ENCODE measurements at regions not wholly inside any gene's neighbourhood (a gene's known extent, or its start where the extent isn't known, plus 50 kb on each side); places are given as distances from the start of the nearest gene placed in this dataset.

GRCh38 chr18:28690100-28690499 lies 513.2 kb upstream of the CDH2 start:
- DNase-seq (ENCODE audit: low read depth): no peak
- no peak for TF ChIP-seq CTCF (IDR thresholded peaks at IDR 0.05; ENCODE audit: insufficient read depth, low read depth, low read length, missing control alignments)
- H3K4me3 ChIP-seq (ENCODE audit: low read depth, low read length): no peak overlapping the region

DNA sequence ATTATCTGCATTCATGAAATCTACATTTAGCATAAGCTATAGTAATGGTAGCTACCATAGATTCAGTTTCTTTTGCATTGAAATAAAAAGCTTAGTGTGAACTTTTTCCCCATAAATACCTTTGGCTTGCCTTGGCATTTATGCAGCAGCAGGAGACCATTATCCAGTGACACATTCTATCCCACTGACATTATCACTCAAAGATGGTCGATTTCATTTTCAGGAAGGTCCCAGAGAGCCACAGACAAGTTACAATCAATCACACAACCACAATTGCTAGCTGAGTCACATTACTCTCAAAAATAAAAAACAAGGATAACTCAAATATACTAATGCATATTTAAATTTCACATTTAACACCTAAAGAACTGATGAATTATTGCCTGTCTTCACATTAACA lies 512.7 kb upstream of the CDH2 start:
- H3K4me3 ChIP-seq (ENCODE audit: low read depth, low read length): no peak overlapping the region
- TF ChIP-seq CTCF (IDR thresholded peaks at IDR 0.05; ENCODE audit: insufficient read depth, low read depth, low read length, missing control alignments): no peak

DNA sequence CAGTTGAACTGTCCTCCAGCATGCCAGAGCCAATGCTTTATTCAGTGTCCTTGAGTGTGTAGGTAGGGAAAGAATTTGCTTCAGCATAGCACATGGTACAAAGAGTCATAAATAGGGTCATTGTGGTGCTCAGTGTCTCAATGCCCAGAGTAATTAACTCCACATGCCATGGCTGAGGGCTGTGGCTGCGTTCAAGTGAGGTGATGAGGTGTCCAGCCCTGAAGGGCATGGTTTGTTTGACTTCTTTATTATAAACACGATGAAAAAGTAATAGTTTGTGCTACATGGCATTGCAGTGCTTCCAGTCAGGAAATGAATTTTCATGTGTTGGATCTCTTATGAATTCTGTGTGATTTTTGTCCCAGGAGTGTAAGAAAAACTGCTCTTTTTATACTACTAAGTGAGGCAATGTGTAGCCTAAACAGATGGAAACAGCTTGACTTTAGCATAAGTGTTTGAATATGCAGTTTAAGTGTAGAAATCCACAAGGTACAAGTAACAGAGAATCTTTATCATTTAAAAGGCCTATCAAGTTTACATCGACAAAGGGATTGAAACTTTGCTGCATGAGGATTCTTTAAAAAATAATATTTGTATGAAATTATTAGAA lies 507.9 kb upstream of the CDH2 start:
- no peak overlapping the region for H3K4me3 ChIP-seq (ENCODE audit: low read depth, low read length)
- no peak for DNase-seq (ENCODE audit: low read depth)
- TF ChIP-seq CTCF (IDR thresholded peaks at IDR 0.05; ENCODE audit: insufficient read depth, low read depth, low read length, missing control alignments): no peak

More for the DNA sequence above, 512.7 kb upstream of the CDH2 start:
- DNase-seq (ENCODE audit: low read depth): no peak

- no peak overlapping the region for H3K4me3 ChIP-seq (ENCODE audit: low read depth, low read length)
- no peak for DNase-seq (ENCODE audit: low read depth)
- no peak for TF ChIP-seq CTCF (IDR thresholded peaks at IDR 0.05; ENCODE audit: insufficient read depth, low read depth, low read length, missing control alignments)
Measured at GRCh38 chr18:28682912-28683311, 506.0 kb upstream of the CDH2 start.

- no peak for TF ChIP-seq CTCF (IDR thresholded peaks at IDR 0.05; ENCODE audit: insufficient read depth, low read depth, low read length, missing control alignments)
- no peak for DNase-seq (ENCODE audit: low read depth)
- no peak overlapping the region for H3K4me3 ChIP-seq (ENCODE audit: low read depth, low read length)
Measured at GRCh38 chr18:28669165-28669564, 492.2 kb upstream of the CDH2 start.

DNA sequence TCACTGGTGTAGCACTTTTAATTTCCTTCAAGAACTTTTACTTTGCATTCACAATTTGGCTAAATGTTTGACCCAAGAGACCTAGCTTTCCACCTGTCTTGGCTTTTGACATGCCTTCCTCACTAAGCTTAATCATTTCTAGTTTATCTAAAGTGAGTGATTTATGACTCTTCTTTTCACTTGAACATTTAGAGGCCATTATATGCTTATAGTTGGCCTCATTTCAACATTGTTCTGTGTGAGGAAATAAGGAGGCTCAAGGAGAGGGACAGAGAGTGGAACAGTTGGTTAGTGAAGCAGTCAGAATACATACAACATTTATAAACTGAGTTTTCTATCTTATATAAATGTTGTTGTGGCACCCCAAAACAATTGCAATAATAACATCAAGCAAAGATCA lies 489.3 kb upstream of the CDH2 start:
- DNase-seq (ENCODE audit: low read depth): no peak
- H3K4me3 ChIP-seq (ENCODE audit: low read depth, low read length): no peak overlapping the region
- TF ChIP-seq CTCF (IDR thresholded peaks at IDR 0.05; ENCODE audit: insufficient read depth, low read depth, low read length, missing control alignments): no peak

GRCh38 chr18:28657961-28658360 lies 481.0 kb upstream of the CDH2 start:
- DNase-seq (ENCODE audit: low read depth): no peak
- no peak overlapping the region for H3K4me3 ChIP-seq (ENCODE audit: low read depth, low read length)
- TF ChIP-seq CTCF (IDR thresholded peaks at IDR 0.05; ENCODE audit: insufficient read depth, low read depth, low read length, missing control alignments): no peak

All from GM12865 (cell line).